Suppressor macrophage treated with lipopolysaccharide for 4 hours (primary cell): ENCODE measurements at regions not wholly inside any gene's neighbourhood (a gene's known extent, or its start where the extent isn't known, plus 50 kb on each side); places are given as distances from the start of the nearest gene placed in this dataset.
"Not testable (repeated sequence)": the region's sequence is repeated elsewhere in the genome, so short reads cannot be mapped to it uniquely, and the experiment has no call there.

Experiments
- DNase-seq: peaks from one replicate; pipeline ENCODE4 v3.0.0-alpha.2; 2020

DNA sequence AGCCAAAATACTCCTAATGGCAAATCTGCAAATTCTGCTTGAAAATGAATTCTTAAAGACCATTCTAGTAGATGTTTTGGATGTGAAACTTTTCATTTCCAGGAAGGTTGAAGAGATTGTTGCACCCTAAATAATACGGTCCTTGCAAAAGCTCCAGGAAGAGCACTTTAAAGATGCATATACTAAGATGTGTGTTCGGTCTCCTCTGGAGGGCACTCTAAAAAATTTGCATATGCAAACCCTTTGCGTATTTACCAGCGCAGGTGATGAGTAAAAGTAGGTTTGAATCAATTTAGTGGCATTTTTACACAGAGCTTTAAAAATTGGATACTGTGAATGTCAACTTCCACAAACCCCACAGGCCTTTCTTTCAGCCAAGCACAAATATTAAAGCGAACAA, 378.1 kb upstream of the SORCS1 start:
- DNase-seq = no peak

- DNase-seq = no peak
Observed at GRCh38 chr10:107542016-107542415, 377.5 kb upstream of the SORCS1 start.

DNA sequence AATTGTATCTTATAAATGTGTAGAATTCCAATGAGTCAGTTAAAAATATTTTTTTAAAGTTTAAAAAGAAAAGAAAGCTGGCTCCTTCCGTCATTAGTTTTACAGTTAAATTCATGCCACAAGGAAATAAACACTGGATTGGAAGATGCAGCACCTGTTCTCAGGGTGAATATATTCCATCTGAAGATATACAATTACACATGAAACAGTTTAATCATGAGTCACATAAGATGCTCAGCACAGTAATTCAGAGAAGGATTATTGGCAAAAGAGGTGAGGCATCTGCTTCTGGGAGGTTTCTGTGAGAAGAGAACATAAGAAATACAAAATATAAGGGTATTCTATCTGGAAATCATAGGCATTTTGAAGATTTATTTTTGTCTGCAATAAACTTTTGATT, 376.5 kb upstream of the SORCS1 start:
- DNase-seq = no peak

GRCh38 chr10:107529350-107529749, 364.8 kb upstream of the SORCS1 start:
- no peak for DNase-seq

GRCh38 chr10:107520348-107520747, 355.8 kb upstream of the SORCS1 start:
- DNase-seq = no peak

DNA sequence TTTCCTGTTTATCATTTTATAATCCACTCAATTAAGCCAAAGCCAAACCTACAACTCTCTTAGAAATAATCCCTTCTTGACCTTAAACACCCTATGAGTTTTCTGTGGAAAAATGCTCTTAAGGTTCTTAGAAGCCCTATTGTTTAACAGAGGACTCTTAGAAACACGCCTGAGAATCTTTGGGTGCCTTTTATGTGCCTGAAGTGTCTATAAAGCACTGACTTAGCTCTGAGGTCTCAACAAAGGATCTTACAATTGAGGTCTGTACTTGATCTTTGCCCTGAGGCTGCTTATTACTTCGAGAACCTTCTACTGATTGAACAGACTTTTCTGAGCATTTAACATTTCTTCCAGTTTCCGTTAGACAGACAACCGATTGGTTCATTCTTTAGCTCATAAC, 353.3 kb upstream of the SORCS1 start:
- DNase-seq = no peak

GRCh38 chr10:107516349-107516748, 351.8 kb upstream of the SORCS1 start:
- no peak for DNase-seq

- DNase-seq = not testable (repeated sequence)
Observed at GRCh38 chr10:107504011-107504410, 339.5 kb upstream of the SORCS1 start.

DNA sequence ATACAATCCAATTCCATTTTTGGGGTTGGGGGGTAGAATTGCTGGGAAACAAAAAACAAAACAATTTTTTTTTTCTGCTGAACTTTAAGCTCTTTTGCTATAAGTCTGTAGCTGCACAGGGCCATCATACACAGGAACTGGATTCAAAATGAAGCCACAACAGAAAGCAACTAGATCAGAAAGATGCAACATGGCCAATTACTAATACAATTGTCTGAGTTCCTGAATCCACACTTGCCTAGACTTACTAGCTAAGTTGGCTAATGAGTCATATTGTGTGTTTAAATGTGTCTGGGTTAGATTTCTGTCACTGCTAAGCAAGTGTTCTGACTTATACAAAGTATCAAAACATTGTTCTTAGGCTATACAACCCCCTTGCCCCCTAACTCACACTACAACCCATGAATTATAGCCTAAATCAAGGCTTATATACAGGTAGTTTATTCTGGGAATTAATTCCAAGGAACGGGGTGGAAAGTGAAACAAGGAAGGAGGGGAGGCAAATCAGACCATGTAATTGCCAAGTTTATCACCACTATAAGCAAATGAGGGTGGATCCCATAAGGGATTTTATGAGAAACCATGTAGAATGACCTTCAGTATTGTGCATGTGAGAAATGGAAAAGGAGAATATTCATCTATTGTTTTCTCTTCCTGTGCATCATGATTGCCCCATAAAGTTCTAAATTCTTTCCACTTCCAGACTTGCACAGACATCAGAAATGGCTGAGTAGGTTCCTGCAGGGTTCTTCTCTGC, 337.9 kb upstream of the SORCS1 start:
- DNase-seq = no peak

GRCh38 chr10:107498983-107499382, 334.5 kb upstream of the SORCS1 start:
- DNase-seq = no peak

DNA sequence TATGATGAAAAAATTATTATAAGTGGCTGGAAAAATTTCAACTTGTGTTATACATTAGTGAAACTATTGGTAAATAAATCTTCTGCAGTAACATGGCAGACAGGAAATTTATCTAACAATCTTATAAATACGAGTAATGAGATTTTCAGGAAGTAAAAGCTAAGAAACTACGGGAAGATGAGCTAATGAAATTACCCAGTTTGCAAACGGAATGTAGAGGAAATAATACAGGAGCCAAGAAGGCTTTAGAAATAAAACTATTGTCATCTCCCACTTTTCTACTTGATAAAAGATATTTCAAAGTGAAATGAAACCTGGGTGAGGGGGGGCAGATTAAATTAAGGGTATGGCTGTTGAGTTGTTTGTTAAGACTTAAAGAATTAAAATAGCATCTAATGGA, 332.5 kb upstream of the SORCS1 start:
- no peak for DNase-seq

DNA sequence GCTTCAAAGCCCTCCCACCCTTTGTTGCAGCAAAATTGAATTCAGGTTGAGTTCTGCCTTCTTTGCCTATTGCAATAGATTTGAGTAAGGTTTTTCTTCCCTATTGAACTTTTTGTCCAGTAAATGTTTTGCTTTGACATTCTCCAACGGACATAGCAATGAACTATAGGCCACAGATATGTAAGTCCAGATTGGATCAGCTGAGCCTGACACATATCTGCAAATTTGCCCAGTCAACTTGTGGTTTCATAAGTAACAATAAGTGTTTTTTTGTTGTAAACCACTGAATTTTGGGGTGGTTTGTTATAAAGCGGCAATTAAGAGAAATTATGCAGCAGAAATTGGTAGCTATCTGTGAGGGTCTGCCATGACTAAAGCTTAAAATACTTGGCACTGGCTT, 332.1 kb upstream of the SORCS1 start:
- DNase-seq = no peak

GRCh38 chr10:107492389-107492788, 327.9 kb upstream of the SORCS1 start:
- no peak for DNase-seq

- DNase-seq = no peak
Observed at GRCh38 chr10:107490389-107490788, 325.9 kb upstream of the SORCS1 start.

- DNase-seq = peak; percentile 5
Observed at GRCh38 chr10:107487284-107487683, 322.8 kb upstream of the SORCS1 start.

- DNase-seq = no peak
Observed at GRCh38 chr10:107485019-107485418, 320.5 kb upstream of the SORCS1 start.

DNA sequence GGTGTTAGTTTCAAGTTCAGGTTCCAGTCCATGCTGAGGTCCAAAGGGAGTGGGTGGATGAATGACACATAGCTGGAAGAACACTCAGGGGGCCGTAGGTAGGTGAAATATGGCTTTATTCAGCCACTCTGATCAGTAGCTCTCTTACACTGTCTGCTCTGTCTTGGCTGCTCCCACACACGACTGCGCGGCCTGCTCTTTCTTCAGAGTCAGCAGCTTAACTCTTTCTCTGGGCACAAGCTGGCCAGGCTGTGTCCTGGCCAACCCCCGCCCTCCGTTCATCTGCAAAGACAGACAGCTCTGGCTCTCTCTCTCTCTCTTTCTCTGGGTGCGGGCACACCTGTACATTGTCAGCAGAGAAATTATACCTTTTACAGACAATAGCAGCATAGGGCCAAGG, 317.4 kb upstream of the SORCS1 start:
- no peak for DNase-seq

DNA sequence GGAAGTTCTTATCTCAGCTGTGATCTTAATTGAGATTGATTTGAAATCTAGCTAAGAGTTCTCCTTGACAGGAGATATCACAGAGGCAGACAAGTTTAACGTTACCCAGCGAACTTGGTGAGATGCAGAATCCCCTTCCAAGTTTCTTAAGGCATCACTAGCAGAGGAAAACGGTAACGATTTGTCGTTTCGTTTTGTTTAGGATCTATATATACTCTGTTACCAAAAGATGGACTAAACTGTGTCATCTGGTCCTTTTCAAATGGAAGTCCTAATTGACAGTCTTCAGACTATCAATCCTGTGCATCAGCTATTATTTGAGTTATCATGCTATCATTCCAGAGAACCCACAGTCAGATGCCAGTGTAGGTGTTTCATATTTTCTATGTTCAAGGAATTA, 316.7 kb upstream of the SORCS1 start:
- no peak for DNase-seq

- no peak for DNase-seq
Observed at GRCh38 chr10:107480781-107481180, 316.3 kb upstream of the SORCS1 start.

GRCh38 chr10:107477266-107477665, 312.8 kb upstream of the SORCS1 start:
- DNase-seq = peak; percentile 2

GRCh38 chr10:107476408-107476807, 311.9 kb upstream of the SORCS1 start:
- no peak for DNase-seq

GRCh38 chr10:107474650-107475049, 310.1 kb upstream of the SORCS1 start:
- DNase-seq = no peak

- DNase-seq = no peak
Observed at GRCh38 chr10:107473225-107473624, 308.7 kb upstream of the SORCS1 start.

- DNase-seq = no peak
Observed at GRCh38 chr10:107471911-107472310, 307.4 kb upstream of the SORCS1 start.

GRCh38 chr10:107453561-107453960, 289.1 kb upstream of the SORCS1 start:
- no peak for DNase-seq
